HFFc6 (cell line): ENCODE measurements at regions not wholly inside any gene's neighbourhood (a gene's known extent, or its start where the extent isn't known, plus 50 kb on each side); places are given as distances from the start of the nearest gene placed in this dataset.

Source experiments
- DNase-seq: peaks from one replicate; pipeline ENCODE4 v3.0.0-alpha.2; 2018
- H3K27ac Mint-ChIP-seq: 2 replicates; pipeline ENCODE4 v1.8.0; 2020; ENCODE audit warnings: mild to moderate bottlenecking, mixed read lengths
- H3K27me3 Mint-ChIP-seq: 2 replicates; pipeline ENCODE4 v1.8.0; 2021; ENCODE audit warnings: mild to moderate bottlenecking, moderate library complexity, mixed read lengths; ENCODE audit not compliant: insufficient read depth
- H3K36me3 Mint-ChIP-seq: 2 replicates; pipeline ENCODE4 v1.8.0; 2021; ENCODE audit warnings: low read depth, mixed read lengths
- H3K4me1 Mint-ChIP-seq: 2 replicates; pipeline ENCODE4 v1.8.0; 2020; ENCODE audit warnings: low read depth, mixed read lengths
- H3K4me3 Mint-ChIP-seq: 2 replicates; pipeline ENCODE4 v1.8.0; 2020; ENCODE audit warnings: mild to moderate bottlenecking, moderate library complexity, mixed read lengths
- H3K9me3 Mint-ChIP-seq: 2 replicates; pipeline ENCODE4 v1.8.0; 2020; ENCODE audit warnings: mild to moderate bottlenecking, mixed read lengths
- CTCF ChIP-seq: fragments of 200-600 bp; sonication (generic); IDR thresholded peaks from 2 replicates; pipeline ENCODE4 v1.5.0; 2021; ENCODE audit warnings: antibody characterized with exemption, mild to moderate bottlenecking

- Mint-ChIP-seq H3K27me3 (peaks cover 62% of the 10 kb centered on the region), H3K4me3 (no peak overlapping the region), H3K36me3 (no peaks in the 10 kb centered on the region), H3K27ac (no peak overlapping the region), H3K9me3 (no peaks in the 10 kb centered on the region), H3K4me1 (peaks cover 6% of the 10 kb centered on the region)
- no peak for DNase-seq
- no peak for TF ChIP-seq CTCF
Observed at GRCh38 chr16:86292171-86292775, 218.1 kb upstream of the FOXF1 start.

- no peak for DNase-seq
- Mint-ChIP-seq H3K36me3 (no peaks in the 10 kb centered on the region), H3K27ac (no peak overlapping the region), H3K4me3 (no peak overlapping the region), H3K9me3 (no peaks in the 10 kb centered on the region), H3K4me1 (peaks cover 12% of the 10 kb centered on the region), H3K27me3 (peaks cover 57% of the 10 kb centered on the region)
- no peak for TF ChIP-seq CTCF
Observed at GRCh38 chr16:86292942-86293341, 217.4 kb upstream of the FOXF1 start.

GRCh38 chr16:86293906-86294305, 216.4 kb upstream of the FOXF1 start:
- Mint-ChIP-seq H3K27ac (no peak overlapping the region), H3K4me3 (no peak overlapping the region), H3K4me1 (peaks cover 22% of the 10 kb centered on the region), H3K27me3 (peaks cover 47% of the 10 kb centered on the region), H3K36me3 (no peaks in the 10 kb centered on the region), H3K9me3 (no peaks in the 10 kb centered on the region)
- no peak for DNase-seq
- no peak for TF ChIP-seq CTCF

- Mint-ChIP-seq H3K9me3 (no peaks in the 10 kb centered on the region), H3K4me3 (no peak overlapping the region), H3K27me3 (peaks cover 40% of the 10 kb centered on the region), H3K27ac (no peak overlapping the region), H3K36me3 (no peaks in the 10 kb centered on the region), H3K4me1 (peaks cover 27% of the 10 kb centered on the region)
- DNase-seq = no peak
- TF ChIP-seq CTCF = no peak
Observed at GRCh38 chr16:86294535-86295196, 215.7 kb upstream of the FOXF1 start.

- no peak for TF ChIP-seq CTCF
- Mint-ChIP-seq H3K4me3 (no peak overlapping the region), H3K36me3 (no peaks in the 10 kb centered on the region), H3K27me3 (peaks cover 29% of the 10 kb centered on the region), H3K4me1 (peaks cover 27% of the 10 kb centered on the region), H3K27ac (no peak overlapping the region), H3K9me3 (no peaks in the 10 kb centered on the region)
- no peak for DNase-seq
Observed at GRCh38 chr16:86296256-86296655, 214.1 kb upstream of the FOXF1 start.
